KMS-11 (cell line): ENCODE measurements at regions not wholly inside any gene's neighbourhood (a gene's known extent, or its start where the extent isn't known, plus 50 kb on each side); places are given as distances from the start of the nearest gene placed in this dataset.

Experiments
- H2AFZ ChIP-seq: fragments of 200-600 bp; sonication (generic); 2 replicates; pipeline ENCODE4 v1.6.1; 2016; ENCODE audit warnings: antibody characterized with exemption, mixed run types, low read depth
- H3K27ac ChIP-seq: fragments of 200-600 bp; sonication (generic); 2 replicates; pipeline ENCODE4 v1.6.1; 2016; ENCODE audit warnings: mild to moderate bottlenecking, mixed run types
- H3K27me3 ChIP-seq: fragments of 200-600 bp; sonication (generic); 2 replicates; pipeline ENCODE4 v1.6.1; 2017; ENCODE audit warnings: mild to moderate bottlenecking, low read depth, mixed run types, moderate library complexity; ENCODE audit not compliant: insufficient read depth
- H3K36me3 ChIP-seq: fragments of 200-600 bp; sonication (generic); 2 replicates; pipeline ENCODE4 v1.6.1; 2017; ENCODE audit warnings: mild to moderate bottlenecking, mixed run types; ENCODE audit not compliant: insufficient read depth
- H3K4me1 ChIP-seq: fragments of 200-600 bp; sonication (generic); 2 replicates; pipeline ENCODE4 v1.6.1; 2016; ENCODE audit warnings: mild to moderate bottlenecking, low read depth, mixed run types; ENCODE audit not compliant: poor library complexity, severe bottlenecking
- H3K4me2 ChIP-seq: fragments of 200-600 bp; sonication (generic); 2 replicates; pipeline ENCODE4 v1.7.0; 2016; ENCODE audit warnings: mild to moderate bottlenecking, mixed run types
- H3K4me3 ChIP-seq: fragments of 200-600 bp; sonication (generic); IDR thresholded peaks from 2 replicates; pipeline ENCODE4 v1.6.1; 2017; ENCODE audit warnings: low read depth, low read length, mixed read lengths; ENCODE audit not compliant: insufficient read depth
- H3K79me2 ChIP-seq: fragments of 200-600 bp; sonication (generic); 2 replicates; pipeline ENCODE4 v1.6.1; 2016; ENCODE audit warnings: low read depth, mixed run types; ENCODE audit not compliant: insufficient read depth
- H3K9ac ChIP-seq: fragments of 200-600 bp; sonication (generic); 2 replicates; pipeline ENCODE4 v1.6.1; 2016; ENCODE audit warnings: mild to moderate bottlenecking, mixed run types
- H4K20me1 ChIP-seq: fragments of 200-600 bp; sonication (generic); 2 replicates; pipeline ENCODE4 v1.6.1; 2016; ENCODE audit warnings: mild to moderate bottlenecking, mixed run types; ENCODE audit not compliant: insufficient read depth
- TF ChIP-seq, protein P1 (sequence below): fragments of 200-600 bp; sonication (generic); conservative IDR thresholded peaks from 2 replicates; pipeline ENCODE4 v1.6.1; 2017; ENCODE audit warnings: low read depth, mild to moderate bottlenecking, antibody characterized with exemption, low read length, moderate library complexity, mixed read lengths

DNA sequence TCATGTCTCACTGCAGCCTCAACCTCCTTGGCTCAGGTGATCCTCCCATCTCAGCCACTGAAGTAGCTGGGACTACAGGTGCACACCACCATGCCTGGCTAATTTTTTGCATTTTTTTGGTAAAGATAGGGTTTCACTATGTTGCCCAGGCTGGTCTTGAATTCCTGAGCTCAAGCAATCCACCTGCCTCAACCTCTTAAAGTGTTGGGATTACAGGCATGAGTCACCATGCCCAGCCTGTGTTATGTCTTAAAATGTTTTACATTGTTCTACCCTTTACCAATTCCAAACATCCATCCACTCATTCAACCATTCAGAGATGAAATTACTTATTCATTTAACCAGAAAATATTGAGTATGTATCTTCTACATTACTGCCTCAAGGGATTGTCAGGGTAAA is 111.6 kb upstream of the BTG1 start:
- no peaks in the 10 kb centered on the region for H3K36me3 ChIP-seq
- TF ChIP-seq, protein P1, sequence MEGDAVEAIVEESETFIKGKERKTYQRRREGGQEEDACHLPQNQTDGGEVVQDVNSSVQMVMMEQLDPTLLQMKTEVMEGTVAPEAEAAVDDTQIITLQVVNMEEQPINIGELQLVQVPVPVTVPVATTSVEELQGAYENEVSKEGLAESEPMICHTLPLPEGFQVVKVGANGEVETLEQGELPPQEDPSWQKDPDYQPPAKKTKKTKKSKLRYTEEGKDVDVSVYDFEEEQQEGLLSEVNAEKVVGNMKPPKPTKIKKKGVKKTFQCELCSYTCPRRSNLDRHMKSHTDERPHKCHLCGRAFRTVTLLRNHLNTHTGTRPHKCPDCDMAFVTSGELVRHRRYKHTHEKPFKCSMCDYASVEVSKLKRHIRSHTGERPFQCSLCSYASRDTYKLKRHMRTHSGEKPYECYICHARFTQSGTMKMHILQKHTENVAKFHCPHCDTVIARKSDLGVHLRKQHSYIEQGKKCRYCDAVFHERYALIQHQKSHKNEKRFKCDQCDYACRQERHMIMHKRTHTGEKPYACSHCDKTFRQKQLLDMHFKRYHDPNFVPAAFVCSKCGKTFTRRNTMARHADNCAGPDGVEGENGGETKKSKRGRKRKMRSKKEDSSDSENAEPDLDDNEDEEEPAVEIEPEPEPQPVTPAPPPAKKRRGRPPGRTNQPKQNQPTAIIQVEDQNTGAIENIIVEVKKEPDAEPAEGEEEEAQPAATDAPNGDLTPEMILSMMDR: no peak
- no peaks in the 10 kb centered on the region for H3K27me3 ChIP-seq
- H2AFZ ChIP-seq: no peak overlapping the region
- no peak overlapping the region for H3K27ac ChIP-seq
- no peak overlapping the region for H3K4me3 ChIP-seq
- H3K9ac ChIP-seq: no peak overlapping the region
- H3K4me2 ChIP-seq: no peak overlapping the region
- H4K20me1 ChIP-seq: no peaks in the 10 kb centered on the region
- H3K4me1 ChIP-seq: no peaks in the 10 kb centered on the region
- H3K79me2 ChIP-seq: no peaks in the 10 kb centered on the region

DNA sequence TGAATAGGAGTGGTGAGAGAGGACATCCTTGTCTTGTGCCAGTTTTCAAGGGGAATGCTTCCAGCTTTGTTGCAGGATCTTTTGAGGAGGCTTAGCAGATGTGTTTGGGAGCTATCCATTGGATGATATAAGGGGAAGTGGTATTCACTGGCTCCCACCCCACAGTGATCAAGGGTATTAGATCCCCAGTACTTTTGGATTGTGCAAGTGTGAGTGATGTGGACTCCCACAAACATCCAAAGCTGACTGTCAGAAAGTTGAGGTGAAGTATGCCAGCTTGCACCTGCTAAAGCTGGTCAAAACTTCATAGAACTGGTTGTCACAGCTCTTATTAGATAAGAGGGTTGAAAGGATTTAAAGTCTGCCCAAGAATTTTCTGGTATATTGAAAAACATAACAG is 110.1 kb upstream of the BTG1 start:
- Histone ChIP-seq H3K4me3 (no peak overlapping the region), H3K36me3 (no peaks in the 10 kb centered on the region), H3K9ac (no peak overlapping the region), H3K79me2 (no peaks in the 10 kb centered on the region), H3K27me3 (no peaks in the 10 kb centered on the region), H3K27ac (no peak overlapping the region), H3K4me2 (no peak overlapping the region), H2AFZ (no peak overlapping the region), H3K4me1 (no peaks in the 10 kb centered on the region), H4K20me1 (no peaks in the 10 kb centered on the region)
- TF ChIP-seq, protein P1: no peak

DNA sequence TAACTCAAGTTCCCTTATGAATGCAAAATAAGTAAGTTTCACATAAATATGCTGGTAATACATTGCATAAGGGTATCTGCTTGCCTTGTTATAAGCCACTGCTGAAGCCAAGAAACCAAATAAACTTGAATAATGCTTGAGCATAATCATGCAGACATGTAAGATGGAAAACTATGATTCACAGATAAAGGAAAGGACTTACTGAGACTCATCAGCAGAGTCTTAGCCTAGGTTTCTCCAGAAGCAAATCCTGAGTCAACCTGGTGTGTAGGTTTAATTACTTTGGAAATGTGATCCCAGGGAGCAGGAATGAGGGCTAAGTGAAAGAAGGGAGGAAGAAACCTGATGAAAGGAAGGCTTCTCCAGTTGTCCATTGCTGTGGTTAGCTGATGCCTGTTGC is 107.7 kb upstream of the BTG1 start:
- Histone ChIP-seq H2AFZ (no peak overlapping the region), H3K4me1 (no peaks in the 10 kb centered on the region), H3K9ac (no peak overlapping the region), H3K4me2 (no peak overlapping the region), H3K36me3 (no peaks in the 10 kb centered on the region), H3K79me2 (no peaks in the 10 kb centered on the region), H4K20me1 (no peaks in the 10 kb centered on the region), H3K27me3 (no peaks in the 10 kb centered on the region), H3K4me3 (no peak overlapping the region), H3K27ac (no peak overlapping the region)
- TF ChIP-seq, protein P1: no peak

DNA sequence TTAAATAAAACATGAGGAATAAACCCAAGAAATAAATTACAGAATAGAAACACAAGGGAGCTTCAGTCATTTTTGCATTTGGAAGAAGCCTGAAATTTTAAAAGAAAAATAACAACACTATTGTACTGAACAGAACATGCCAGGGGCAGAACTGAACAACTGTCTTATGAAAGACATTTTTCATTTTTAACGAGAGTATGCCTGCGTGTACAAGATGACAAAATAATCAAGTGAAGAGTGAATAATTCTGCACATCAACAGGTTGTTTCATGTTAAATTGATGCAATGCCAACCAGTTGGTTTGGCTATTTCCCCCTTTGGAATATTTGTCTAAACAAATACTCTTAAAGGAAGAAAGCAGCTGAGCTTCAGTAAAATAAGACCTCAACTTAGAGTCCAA is 103.3 kb upstream of the BTG1 start:
- Histone ChIP-seq H3K27me3 (no peaks in the 10 kb centered on the region), H4K20me1 (no peaks in the 10 kb centered on the region), H3K4me1 (no peaks in the 10 kb centered on the region), H2AFZ (no peak overlapping the region), H3K4me3 (no peak overlapping the region), H3K27ac (no peak overlapping the region), H3K9ac (no peak overlapping the region), H3K4me2 (no peak overlapping the region), H3K79me2 (no peaks in the 10 kb centered on the region), H3K36me3 (no peaks in the 10 kb centered on the region)
- TF ChIP-seq, protein P1: no peak

DNA sequence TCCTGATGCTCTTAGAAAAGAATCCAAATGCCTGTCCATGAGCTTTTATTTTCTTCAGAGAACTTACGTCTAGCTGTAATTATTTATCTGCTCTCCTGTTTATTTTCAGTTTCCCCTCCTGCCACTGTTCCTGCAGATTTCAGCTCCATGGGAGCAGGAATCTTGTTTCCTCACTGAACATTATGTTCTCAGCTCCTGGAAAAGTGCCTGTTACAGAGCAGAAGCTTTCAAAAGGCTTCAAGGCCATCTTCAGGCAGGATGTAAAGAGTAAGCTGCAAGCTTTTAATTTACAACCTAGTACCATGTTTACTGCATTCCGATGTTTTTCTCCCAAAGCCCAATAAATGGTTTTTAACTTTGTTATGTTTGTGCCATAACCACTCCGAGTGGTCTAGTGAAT is 98.4 kb upstream of the BTG1 start:
- Histone ChIP-seq H3K9ac (no peak overlapping the region), H3K79me2 (no peaks in the 10 kb centered on the region), H3K27ac (no peak overlapping the region), H2AFZ (no peak overlapping the region), H3K4me1 (no peaks in the 10 kb centered on the region), H4K20me1 (no peaks in the 10 kb centered on the region), H3K36me3 (no peaks in the 10 kb centered on the region), H3K4me2 (no peak overlapping the region), H3K27me3 (no peaks in the 10 kb centered on the region), H3K4me3 (no peak overlapping the region)
- TF ChIP-seq, protein P1: no peak
